ENCODE measurements at regions not wholly inside any gene's neighbourhood (a gene's known extent, or its start where the extent isn't known, plus 50 kb on each side); places are given as distances from the start of the nearest gene placed in this dataset.

DNA sequence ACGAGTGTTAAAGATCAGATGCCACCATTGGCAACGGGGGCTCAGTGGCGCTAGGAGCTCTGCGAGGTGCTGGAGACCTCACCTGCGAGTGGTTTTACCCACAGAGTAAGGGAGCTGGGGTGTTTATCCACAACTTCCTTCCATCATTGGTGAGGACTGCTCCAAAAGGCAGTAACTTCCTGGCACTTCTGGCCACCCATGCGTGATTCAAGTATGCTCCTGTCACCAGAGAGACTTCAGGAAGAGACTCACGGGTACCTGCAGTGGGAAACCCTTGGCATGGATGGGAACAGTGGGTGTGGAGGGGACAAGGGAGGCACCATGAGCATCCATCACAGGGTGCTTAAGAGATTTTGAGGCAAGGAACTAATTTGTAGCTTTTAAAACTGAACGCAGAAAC is 53.2 kb downstream of the RIN2 start:
- TF ChIP-seq, protein P1, sequence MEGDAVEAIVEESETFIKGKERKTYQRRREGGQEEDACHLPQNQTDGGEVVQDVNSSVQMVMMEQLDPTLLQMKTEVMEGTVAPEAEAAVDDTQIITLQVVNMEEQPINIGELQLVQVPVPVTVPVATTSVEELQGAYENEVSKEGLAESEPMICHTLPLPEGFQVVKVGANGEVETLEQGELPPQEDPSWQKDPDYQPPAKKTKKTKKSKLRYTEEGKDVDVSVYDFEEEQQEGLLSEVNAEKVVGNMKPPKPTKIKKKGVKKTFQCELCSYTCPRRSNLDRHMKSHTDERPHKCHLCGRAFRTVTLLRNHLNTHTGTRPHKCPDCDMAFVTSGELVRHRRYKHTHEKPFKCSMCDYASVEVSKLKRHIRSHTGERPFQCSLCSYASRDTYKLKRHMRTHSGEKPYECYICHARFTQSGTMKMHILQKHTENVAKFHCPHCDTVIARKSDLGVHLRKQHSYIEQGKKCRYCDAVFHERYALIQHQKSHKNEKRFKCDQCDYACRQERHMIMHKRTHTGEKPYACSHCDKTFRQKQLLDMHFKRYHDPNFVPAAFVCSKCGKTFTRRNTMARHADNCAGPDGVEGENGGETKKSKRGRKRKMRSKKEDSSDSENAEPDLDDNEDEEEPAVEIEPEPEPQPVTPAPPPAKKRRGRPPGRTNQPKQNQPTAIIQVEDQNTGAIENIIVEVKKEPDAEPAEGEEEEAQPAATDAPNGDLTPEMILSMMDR (IDR thresholded peaks at IDR 0.05): no peak
- no peak for TF ChIP-seq POLR2A (IDR thresholded peaks at IDR 0.05)

All from testis (tissue), 2 donors.